Calu3 (cell line): ENCODE measurements at regions not wholly inside any gene's neighbourhood (a gene's known extent, or its start where the extent isn't known, plus 50 kb on each side); places are given as distances from the start of the nearest gene placed in this dataset.

ENCODE experiments used
- BruUV-seq: library from RNA; stranded (reverse); fragments of 400-500 nt; replicated peaks from 2 replicates; lab custom pipeline; 2021; lab: Mats Ljungman, UMichigan
- CTCF ChIA-PET: fragments of 300-600 bp; sonication (Branson Sonifier 250); formaldehyde crosslinking; loops from one replicate; lab custom pipeline; 2022; ENCODE audit warnings: antibody characterized with exemption; lab: Charles Lee
- DNase-seq: peaks from one replicate; pipeline ENCODE4 v3.0.0; 2022
- H3K27ac Mint-ChIP-seq: one replicate; pipeline ENCODE4 v1.8.0; 2022; ENCODE audit warnings: mixed read lengths; ENCODE audit not compliant: unreplicated experiment
- H3K27me3 Mint-ChIP-seq: one replicate; pipeline ENCODE4 v1.8.0; 2022; ENCODE audit warnings: mixed read lengths; ENCODE audit not compliant: unreplicated experiment
- H3K36me3 Mint-ChIP-seq: one replicate; pipeline ENCODE4 v1.8.0; 2022; ENCODE audit warnings: mild to moderate bottlenecking, moderate library complexity, mixed read lengths; ENCODE audit not compliant: insufficient read depth, unreplicated experiment
- H3K4me1 Mint-ChIP-seq: one replicate; pipeline ENCODE4 v1.8.0; 2022; ENCODE audit warnings: mild to moderate bottlenecking, low read depth, mixed read lengths; ENCODE audit not compliant: unreplicated experiment
- H3K4me3 Mint-ChIP-seq: one replicate; pipeline ENCODE4 v1.8.0; 2022; ENCODE audit warnings: mild to moderate bottlenecking, low read depth, moderate library complexity, mixed read lengths; ENCODE audit not compliant: unreplicated experiment
- H3K9me3 Mint-ChIP-seq: one replicate; pipeline ENCODE4 v1.8.0; 2022; ENCODE audit warnings: low read depth, mixed read lengths; ENCODE audit not compliant: unreplicated experiment
- CTCF ChIP-seq: fragments of 200-600 bp; IDR thresholded peaks from one replicate; pipeline ENCODE4 v1.8.0; 2022; ENCODE audit warnings: antibody characterized with exemption; ENCODE audit not compliant: unreplicated experiment
- intact Hi-C: fragments of 100-400 bp; cut with micrococcal nuclease; formaldehyde crosslinking; loops from one replicate; pipeline ENCODE4 v1.10.0; 2022; ENCODE audit not compliant: unreplicated experiment

GRCh38 chr4:174036111-174036510 lies 247.4 kb downstream of the FBXO8 start:
- TF ChIP-seq CTCF = no peak

GRCh38 chr4:174023641-174024040 lies 259.8 kb downstream of the FBXO8 start:
- Mint-ChIP-seq H3K4me3 (no peak overlapping the region), H3K36me3 (no peaks in the 10 kb centered on the region), H3K4me1 (no peaks in the 10 kb centered on the region), H3K27ac (no peak overlapping the region), H3K9me3 (no peaks in the 10 kb centered on the region), H3K27me3 (no peaks in the 10 kb centered on the region)
- CTCF ChIA-PET = no interaction called here
- BruUV-seq = no TSS peak
- intact Hi-C loops = no loop called here
- no peak for TF ChIP-seq CTCF
- DNase-seq = no peak

More at GRCh38 chr4:174036111-174036510, 247.4 kb downstream of the FBXO8 start:
- no peaks in the 10 kb centered on the region for H3K27me3 Mint-ChIP-seq
- H3K9me3 Mint-ChIP-seq = no peaks in the 10 kb centered on the region
- no peak overlapping the region for H3K4me3 Mint-ChIP-seq
- H3K27ac Mint-ChIP-seq = no peak overlapping the region
- no peaks in the 10 kb centered on the region for H3K4me1 Mint-ChIP-seq
- BruUV-seq = no TSS peak
- intact Hi-C loops = no loop called here
- no peak for DNase-seq
- no peaks in the 10 kb centered on the region for H3K36me3 Mint-ChIP-seq
- CTCF ChIA-PET = no interaction called here

GRCh38 chr4:174018236-174018635 lies 265.2 kb downstream of the FBXO8 start:
- intact Hi-C loops = no loop called here
- BruUV-seq = no TSS peak
- DNase-seq = no peak
- CTCF ChIA-PET = interaction anchor here (0.7 kb wide), 1 partner anchor 501 kb away, joined by 3 read pairs; no protein-coding TSS in a partner anchor
- no peaks in the 10 kb centered on the region for H3K9me3 Mint-ChIP-seq
- H3K36me3 Mint-ChIP-seq = no peaks in the 10 kb centered on the region
- H3K27ac Mint-ChIP-seq = no peak overlapping the region
- TF ChIP-seq CTCF = no peak
- H3K27me3 Mint-ChIP-seq = no peaks in the 10 kb centered on the region
- no peak overlapping the region for H3K4me3 Mint-ChIP-seq
- H3K4me1 Mint-ChIP-seq = peaks cover 8% of the 10 kb centered on the region

- H3K27me3 Mint-ChIP-seq = no peaks in the 10 kb centered on the region
- no peak overlapping the region for H3K4me3 Mint-ChIP-seq
- intact Hi-C loops = no loop called here
- H3K36me3 Mint-ChIP-seq = no peaks in the 10 kb centered on the region
- CTCF ChIA-PET = no interaction called here
- H3K9me3 Mint-ChIP-seq = no peaks in the 10 kb centered on the region
- H3K27ac Mint-ChIP-seq = no peak overlapping the region
- DNase-seq = no peak
- H3K4me1 Mint-ChIP-seq = peaks cover 8% of the 10 kb centered on the region
- TF ChIP-seq CTCF = no peak
- no TSS peak for BruUV-seq
Observed at GRCh38 chr4:174016251-174016650, 267.2 kb downstream of the FBXO8 start.
